ENCODE measurements at regions not wholly inside any gene's neighbourhood (a gene's known extent, or its start where the extent isn't known, plus 50 kb on each side); places are given as distances from the start of the nearest gene placed in this dataset.

DNA sequence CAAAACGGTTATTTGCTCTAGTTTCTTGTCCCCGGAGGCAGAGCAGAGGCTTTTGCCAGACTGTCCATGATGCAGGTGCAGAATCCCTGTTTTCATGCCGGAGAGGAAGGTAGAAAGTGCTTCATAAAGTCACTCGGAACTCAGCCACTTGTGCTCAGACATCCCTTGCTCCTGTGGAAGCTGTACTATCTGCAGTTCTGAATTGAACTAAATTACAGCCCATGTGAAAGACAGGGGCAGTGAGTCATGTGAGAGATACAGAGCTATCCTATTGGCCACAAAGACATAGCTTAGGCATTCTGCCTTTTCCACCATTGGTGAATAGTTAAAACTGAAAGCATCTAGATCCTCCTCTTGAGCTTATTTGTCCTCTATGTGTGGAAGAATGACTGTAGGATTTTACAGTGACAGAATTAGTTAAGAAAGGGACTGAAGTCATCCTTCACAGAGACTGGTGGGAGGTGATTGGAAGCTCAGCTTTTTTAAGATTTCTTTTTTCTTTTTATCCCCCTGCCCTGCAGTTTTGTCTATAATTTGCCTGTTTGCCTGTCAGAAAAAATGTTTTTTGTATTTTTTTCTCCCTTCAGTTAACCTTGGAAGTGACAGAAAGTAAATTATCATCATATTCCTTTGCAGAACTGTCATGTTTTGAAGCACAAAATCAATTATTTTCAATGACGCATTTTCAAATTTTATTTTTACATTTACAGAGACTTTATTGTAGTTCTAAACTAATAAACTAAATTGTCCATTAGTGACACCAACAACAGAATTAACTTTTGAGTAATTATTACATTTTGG lies 298.6 kb downstream of the PTPRC start:
- no peaks in the 10 kb centered on the region for H3K36me3 ChIP-seq
- Mint-ChIP-seq H3K27ac (peak overlapping the region; percentile 93), H3K4me3 (no peak overlapping the region), H3K9me3 (peaks cover 5% of the 10 kb centered on the region), H3K27me3 (ENCODE audit: insufficient read depth, low read depth) (peaks cover 2% of the 10 kb centered on the region), H3K36me3 (no peaks in the 10 kb centered on the region), H3K4me1 (peaks cover 21% of the 10 kb centered on the region)
- H3K9ac ChIP-seq, result no peak overlapping the region
- no peak overlapping the region for H3K27ac ChIP-seq
- no peaks in the 10 kb centered on the region for H4K20me1 ChIP-seq (ENCODE audit: low read depth)
- H3K79me2 ChIP-seq (ENCODE audit: low read depth), result no peaks in the 10 kb centered on the region
- H3K27me3 ChIP-seq, result no peaks in the 10 kb centered on the region
- peak overlapping the region; percentile 74 for H2AFZ ChIP-seq (replicated peaks)
- H3K4me3 ChIP-seq, result no peak overlapping the region
- no peak for TF ChIP-seq EZH2phosphoT487 (IDR thresholded peaks at IDR 0.05)
- H3K9me3 ChIP-seq (ENCODE audit: low read depth), result no peaks in the 10 kb centered on the region
- no peaks in the 10 kb centered on the region for H3F3A ChIP-seq (ENCODE audit: low read depth)
- peak; percentile 24 for DNase-seq (ENCODE audit: low spot score)
- H3K4me2 ChIP-seq, result no peak overlapping the region
- peaks cover 6% of the 10 kb centered on the region for H3K4me1 ChIP-seq

DNA sequence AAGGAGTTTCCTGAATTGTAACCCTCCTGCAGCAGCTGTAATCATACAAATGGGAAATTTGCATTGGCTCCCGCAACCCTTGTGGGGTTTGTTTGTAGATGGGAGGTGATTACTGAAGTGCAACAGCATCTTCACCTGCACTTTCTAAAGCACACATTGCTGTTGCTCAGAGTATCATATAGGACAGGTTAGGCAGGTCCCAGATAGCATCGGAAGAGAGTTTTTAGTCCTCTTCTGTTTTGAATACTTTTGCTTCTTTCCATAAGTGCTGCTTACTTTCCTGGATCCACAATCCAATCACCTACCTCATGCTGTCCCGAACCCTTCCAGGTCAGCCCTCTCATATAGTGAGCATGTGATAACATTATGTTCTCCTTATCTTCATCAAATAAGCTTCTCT lies 300.4 kb downstream of the PTPRC start:
- Histone ChIP-seq H3F3A (ENCODE audit: low read depth) (no peaks in the 10 kb centered on the region), H3K9ac (no peak overlapping the region), H3K36me3 (no peaks in the 10 kb centered on the region), H4K20me1 (ENCODE audit: low read depth) (no peaks in the 10 kb centered on the region), H3K9me3 (ENCODE audit: low read depth) (no peaks in the 10 kb centered on the region), H3K27ac (no peak overlapping the region), H3K4me3 (no peak overlapping the region), H3K4me1 (peaks cover 6% of the 10 kb centered on the region), H3K27me3 (no peaks in the 10 kb centered on the region), H2AFZ (replicated peaks) (no peak overlapping the region), H3K4me2 (no peak overlapping the region), H3K79me2 (ENCODE audit: low read depth) (no peaks in the 10 kb centered on the region)
- no peak overlapping the region for H3K4me3 Mint-ChIP-seq
- H3K9me3 Mint-ChIP-seq, result peaks cover 5% of the 10 kb centered on the region
- no peak for DNase-seq (ENCODE audit: low spot score)
- peaks cover 9% of the 10 kb centered on the region for H3K4me1 Mint-ChIP-seq
- peaks cover 2% of the 10 kb centered on the region for H3K27me3 Mint-ChIP-seq (ENCODE audit: insufficient read depth, low read depth)
- TF ChIP-seq, protein P1, sequence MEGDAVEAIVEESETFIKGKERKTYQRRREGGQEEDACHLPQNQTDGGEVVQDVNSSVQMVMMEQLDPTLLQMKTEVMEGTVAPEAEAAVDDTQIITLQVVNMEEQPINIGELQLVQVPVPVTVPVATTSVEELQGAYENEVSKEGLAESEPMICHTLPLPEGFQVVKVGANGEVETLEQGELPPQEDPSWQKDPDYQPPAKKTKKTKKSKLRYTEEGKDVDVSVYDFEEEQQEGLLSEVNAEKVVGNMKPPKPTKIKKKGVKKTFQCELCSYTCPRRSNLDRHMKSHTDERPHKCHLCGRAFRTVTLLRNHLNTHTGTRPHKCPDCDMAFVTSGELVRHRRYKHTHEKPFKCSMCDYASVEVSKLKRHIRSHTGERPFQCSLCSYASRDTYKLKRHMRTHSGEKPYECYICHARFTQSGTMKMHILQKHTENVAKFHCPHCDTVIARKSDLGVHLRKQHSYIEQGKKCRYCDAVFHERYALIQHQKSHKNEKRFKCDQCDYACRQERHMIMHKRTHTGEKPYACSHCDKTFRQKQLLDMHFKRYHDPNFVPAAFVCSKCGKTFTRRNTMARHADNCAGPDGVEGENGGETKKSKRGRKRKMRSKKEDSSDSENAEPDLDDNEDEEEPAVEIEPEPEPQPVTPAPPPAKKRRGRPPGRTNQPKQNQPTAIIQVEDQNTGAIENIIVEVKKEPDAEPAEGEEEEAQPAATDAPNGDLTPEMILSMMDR (IDR thresholded peaks at IDR 0.05), result no peak
- TF ChIP-seq EZH2 (IDR thresholded peaks at IDR 0.05) (no peak), EZH2phosphoT487 (IDR thresholded peaks at IDR 0.05) (no peak)
- H3K36me3 Mint-ChIP-seq, result no peaks in the 10 kb centered on the region
- H3K27ac Mint-ChIP-seq, result no peak overlapping the region

DNA sequence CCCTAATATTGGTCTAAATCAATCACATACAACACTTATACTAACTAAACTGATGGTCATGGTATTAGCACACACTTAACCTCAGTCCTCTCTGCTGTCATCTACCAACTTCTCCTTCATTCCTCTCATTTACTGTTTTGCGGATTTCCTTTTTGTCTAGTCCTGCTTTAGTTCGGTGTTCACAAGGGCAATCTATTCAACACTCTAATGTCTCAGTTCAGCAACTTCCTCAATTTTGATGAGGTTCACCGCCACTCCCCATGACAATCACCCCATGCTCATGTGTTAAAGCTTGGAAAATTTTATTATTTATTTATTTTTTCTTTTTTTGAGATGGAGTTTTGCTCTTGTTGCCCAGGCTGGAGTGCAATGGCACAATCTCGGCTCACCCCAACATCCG lies 301.1 kb downstream of the PTPRC start:
- no peak overlapping the region for H3K27ac ChIP-seq
- Mint-ChIP-seq H3K27ac (no peak overlapping the region), H3K4me3 (no peak overlapping the region), H3K27me3 (ENCODE audit: insufficient read depth, low read depth) (peaks cover 2% of the 10 kb centered on the region), H3K9me3 (peaks cover 5% of the 10 kb centered on the region), H3K4me1 (peaks cover 8% of the 10 kb centered on the region), H3K36me3 (no peaks in the 10 kb centered on the region)
- no peaks in the 10 kb centered on the region for H4K20me1 ChIP-seq (ENCODE audit: low read depth)
- TF ChIP-seq, protein P1 (IDR thresholded peaks at IDR 0.05), result no peak
- no peak for TF ChIP-seq EZH2 (IDR thresholded peaks at IDR 0.05)
- TF ChIP-seq EZH2phosphoT487 (IDR thresholded peaks at IDR 0.05), result no peak
- H3K4me1 ChIP-seq, result peaks cover 6% of the 10 kb centered on the region
- H3K9me3 ChIP-seq (ENCODE audit: low read depth), result no peaks in the 10 kb centered on the region
- H3K79me2 ChIP-seq (ENCODE audit: low read depth), result no peaks in the 10 kb centered on the region
- no peaks in the 10 kb centered on the region for H3K36me3 ChIP-seq
- no peak overlapping the region for H2AFZ ChIP-seq (replicated peaks)
- H3K27me3 ChIP-seq, result no peaks in the 10 kb centered on the region
- no peak overlapping the region for H3K4me3 ChIP-seq
- DNase-seq (ENCODE audit: low spot score), result no peak
- H3F3A ChIP-seq (ENCODE audit: low read depth), result no peaks in the 10 kb centered on the region
- no peak overlapping the region for H3K9ac ChIP-seq
- H3K4me2 ChIP-seq, result no peak overlapping the region

DNA sequence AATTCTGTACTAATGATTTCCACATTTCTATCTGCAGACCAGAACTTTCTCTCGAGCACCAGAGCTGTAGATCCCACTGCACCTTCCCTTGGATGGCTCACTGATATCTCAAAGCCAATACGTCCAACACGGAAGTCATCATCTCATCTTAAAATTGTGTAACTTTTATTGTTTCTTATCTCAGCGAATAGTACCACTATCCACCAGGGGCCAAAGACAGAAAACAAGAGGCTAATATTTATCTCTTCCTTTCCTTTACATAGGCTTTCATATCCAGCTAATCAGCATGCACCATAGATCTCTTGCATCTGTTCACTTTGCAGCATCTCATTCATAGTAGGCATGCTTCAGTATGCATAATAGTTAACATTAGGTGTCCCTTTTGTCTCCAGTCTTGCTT lies 303.6 kb downstream of the PTPRC start:
- Histone ChIP-seq H3K27me3 (no peaks in the 10 kb centered on the region), H3K36me3 (no peaks in the 10 kb centered on the region), H3K9me3 (ENCODE audit: low read depth) (no peaks in the 10 kb centered on the region), H2AFZ (replicated peaks) (no peak overlapping the region), H3K4me2 (no peak overlapping the region), H3K4me1 (no peaks in the 10 kb centered on the region), H3K79me2 (ENCODE audit: low read depth) (no peaks in the 10 kb centered on the region), H3K27ac (no peak overlapping the region), H3F3A (ENCODE audit: low read depth) (no peaks in the 10 kb centered on the region), H4K20me1 (ENCODE audit: low read depth) (no peaks in the 10 kb centered on the region), H3K9ac (no peak overlapping the region), H3K4me3 (no peak overlapping the region)
- no peak for TF ChIP-seq EZH2phosphoT487 (IDR thresholded peaks at IDR 0.05)
- TF ChIP-seq, protein P1 (IDR thresholded peaks at IDR 0.05), result no peak
- TF ChIP-seq EZH2 (IDR thresholded peaks at IDR 0.05), result no peak
- H3K36me3 Mint-ChIP-seq, result no peaks in the 10 kb centered on the region
- peaks cover 2% of the 10 kb centered on the region for H3K27me3 Mint-ChIP-seq (ENCODE audit: insufficient read depth, low read depth)
- no peak for DNase-seq (ENCODE audit: low spot score)
- peaks cover 5% of the 10 kb centered on the region for H3K9me3 Mint-ChIP-seq
- H3K4me3 Mint-ChIP-seq, result no peak overlapping the region
- no peak overlapping the region for H3K27ac Mint-ChIP-seq
- peaks cover 4% of the 10 kb centered on the region for H3K4me1 Mint-ChIP-seq

Measured in neural progenitor cell (in vitro differentiated cells).